Left lung (tissue), 4 donors: ENCODE measurements at regions not wholly inside any gene's neighbourhood (a gene's known extent, or its start where the extent isn't known, plus 50 kb on each side); places are given as distances from the start of the nearest gene placed in this dataset.

ENCODE experiments used
- ATAC-seq: fragments of 200-7000 bp; cut with Tn5 transposase; one replicate; pipeline ENCODE4 v1.9.1; 2020; ENCODE audit warnings: moderate library complexity
- DNase-seq, 4 donors: peaks; one replicate each; pipeline ENCODE4 v3.0.0-alpha.2; 2013 to 2020
- H3K27ac ChIP-seq, 2 donors: fragments of 200-600 bp; sonication (generic) in 1 of 2; one replicate each; pipeline versions ENCODE4 v1.5.0 to v1.8.0; 2020 to 2021
- H3K27me3 ChIP-seq, 2 donors: fragments of 200-600 bp; sonication (generic) in 1 of 2; one replicate each; pipeline versions ENCODE4 v1.5.0 to v1.8.0; 2020 to 2021
- H3K36me3 ChIP-seq, 2 donors: fragments of 200-600 bp; sonication (generic) in 1 of 2; one replicate each; pipeline versions ENCODE4 v1.5.0 to v1.8.0; 2020 to 2021
- H3K4me1 ChIP-seq, 2 donors: fragments of 200-600 bp; one replicate each; pipeline ENCODE4 v1.8.0; 2021
- H3K4me3 ChIP-seq, 2 donors: fragments of 200-600 bp; sonication (generic) in 1 of 2; one replicate each; pipeline versions ENCODE4 v1.5.0 to v1.8.0; 2020 to 2021; ENCODE audit warnings: mild to moderate bottlenecking in 1 of 2
- H3K9me3 ChIP-seq, 2 donors: fragments of 200-600 bp; sonication (generic) in 1 of 2; one replicate each; pipeline versions ENCODE4 v1.5.0 to v1.8.0; 2020 to 2021
- intact Hi-C, 2 donors: fragments of 100-400 bp; cut with DNase I; formaldehyde crosslinking; loops; one replicate each; pipeline versions ENCODE4 v1.11.2 to v1.14.2; 2022
- TF ChIP-seq, protein P1 (sequence below), 2 donors: fragments of 200-600 bp; sonication (generic) in 1 of 2; IDR thresholded peaks; one replicate each; pipeline versions ENCODE4 v1.5.0 to v1.8.0; 2021; ENCODE audit warnings: antibody characterized with exemption in 2 of 2
- donor health status: DM: no; HTN: yes; CAD: no.
- donor health status: DM: no; HTN: no; CAD: no.

DNA sequence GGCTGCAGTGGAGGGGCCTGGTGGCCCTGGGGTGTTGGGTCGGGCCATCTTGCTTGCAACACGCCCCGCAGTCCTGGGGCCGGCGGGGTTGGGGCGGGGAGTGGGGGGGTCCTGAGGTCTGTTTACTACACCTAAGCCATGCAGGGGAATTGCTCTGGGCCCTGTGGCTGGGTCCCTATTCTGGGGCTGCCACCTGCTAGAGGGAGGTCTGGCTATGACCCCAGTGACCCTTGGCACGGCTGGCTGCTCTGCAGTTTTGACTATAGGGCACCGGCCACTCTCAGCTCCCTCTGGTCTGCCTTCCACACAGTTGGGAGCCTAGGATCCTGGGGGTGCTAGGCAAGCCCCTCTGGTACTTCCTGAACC, 170.6 kb upstream of the GLI2 start:
- no peaks in the 10 kb centered on the region for H3K36me3 ChIP-seq
- H3K4me1 ChIP-seq = no peaks in the 10 kb centered on the region
- H3K4me3 ChIP-seq = no peak overlapping the region
- peaks cover 0 to 3% of the 10 kb centered on the region in 2 donors for H3K27me3 ChIP-seq
- DNase-seq = no peak
- H3K9me3 ChIP-seq = no peaks in the 10 kb centered on the region
- no peak for ATAC-seq
- TF ChIP-seq, protein P1, sequence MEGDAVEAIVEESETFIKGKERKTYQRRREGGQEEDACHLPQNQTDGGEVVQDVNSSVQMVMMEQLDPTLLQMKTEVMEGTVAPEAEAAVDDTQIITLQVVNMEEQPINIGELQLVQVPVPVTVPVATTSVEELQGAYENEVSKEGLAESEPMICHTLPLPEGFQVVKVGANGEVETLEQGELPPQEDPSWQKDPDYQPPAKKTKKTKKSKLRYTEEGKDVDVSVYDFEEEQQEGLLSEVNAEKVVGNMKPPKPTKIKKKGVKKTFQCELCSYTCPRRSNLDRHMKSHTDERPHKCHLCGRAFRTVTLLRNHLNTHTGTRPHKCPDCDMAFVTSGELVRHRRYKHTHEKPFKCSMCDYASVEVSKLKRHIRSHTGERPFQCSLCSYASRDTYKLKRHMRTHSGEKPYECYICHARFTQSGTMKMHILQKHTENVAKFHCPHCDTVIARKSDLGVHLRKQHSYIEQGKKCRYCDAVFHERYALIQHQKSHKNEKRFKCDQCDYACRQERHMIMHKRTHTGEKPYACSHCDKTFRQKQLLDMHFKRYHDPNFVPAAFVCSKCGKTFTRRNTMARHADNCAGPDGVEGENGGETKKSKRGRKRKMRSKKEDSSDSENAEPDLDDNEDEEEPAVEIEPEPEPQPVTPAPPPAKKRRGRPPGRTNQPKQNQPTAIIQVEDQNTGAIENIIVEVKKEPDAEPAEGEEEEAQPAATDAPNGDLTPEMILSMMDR (IDR thresholded peaks at IDR 0.05) = no peak
- H3K27ac ChIP-seq = no peak overlapping the region
- intact Hi-C loops = no loop called here

DNA sequence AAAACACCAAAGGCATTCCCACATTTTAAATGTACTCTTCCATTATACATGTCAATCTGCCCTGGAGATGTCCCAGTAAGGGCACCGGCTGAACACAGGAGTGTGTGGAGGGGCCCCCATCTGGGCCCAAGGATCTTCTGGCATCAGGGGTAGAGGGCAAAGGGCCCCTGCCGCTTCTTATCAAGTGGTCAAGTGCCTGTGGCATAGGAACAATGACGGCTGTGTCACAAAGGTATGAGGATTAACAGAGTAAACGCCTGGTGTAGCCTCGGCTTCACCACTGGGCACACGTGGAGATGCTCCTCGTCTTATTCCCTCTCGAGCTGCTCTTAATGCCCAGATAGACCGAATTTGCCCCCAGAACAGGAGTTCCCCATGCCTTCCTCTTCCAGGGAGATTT, 169.7 kb upstream of the GLI2 start:
- intact Hi-C loops = no loop called here
- Histone ChIP-seq H3K4me1 (no peaks in the 10 kb centered on the region), H3K9me3 (no peaks in the 10 kb centered on the region), H3K36me3 (no peaks in the 10 kb centered on the region), H3K27ac (no peak overlapping the region), H3K4me3 (no peak overlapping the region), H3K27me3 (peaks cover 0 to 3% of the 10 kb centered on the region in 2 donors)
- ATAC-seq (no peak), DNase-seq (no peak)
- TF ChIP-seq, protein P1 (IDR thresholded peaks at IDR 0.05) = no peak

DNA sequence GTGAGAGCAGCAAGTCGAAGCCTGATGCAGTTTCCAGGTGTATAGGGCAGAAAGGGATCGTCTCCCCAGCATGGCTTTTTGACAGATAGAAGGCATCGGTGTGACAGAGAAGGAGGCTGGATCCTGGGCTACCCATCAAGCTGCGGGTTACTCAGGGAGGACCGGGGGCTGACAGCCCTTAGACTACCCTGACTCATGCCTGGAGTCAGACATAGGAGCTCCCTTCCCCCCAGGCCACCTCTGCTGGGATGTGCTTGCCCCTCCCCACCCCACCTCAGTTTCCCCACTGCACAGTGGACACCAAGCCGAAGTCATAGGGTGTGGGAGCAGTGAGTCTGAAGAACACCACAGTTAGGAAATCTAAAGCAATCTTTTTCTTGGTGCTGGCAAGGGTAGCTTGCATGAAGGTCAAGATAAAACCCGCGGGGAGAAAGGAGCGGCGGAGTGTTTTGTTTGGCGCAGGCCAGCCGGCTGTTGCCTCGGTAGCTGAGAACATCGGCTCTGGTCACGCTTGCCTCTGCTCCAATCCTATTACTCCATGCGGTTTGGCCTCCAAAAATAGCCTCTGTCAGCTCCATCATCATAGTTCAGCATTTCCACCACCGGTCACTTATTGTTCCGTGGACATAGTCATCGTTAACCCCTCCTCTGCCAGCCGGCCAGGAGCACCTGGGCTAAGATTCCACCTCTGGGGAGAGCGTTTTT, 169.2 kb upstream of the GLI2 start:
- ATAC-seq (peak; percentile 49), DNase-seq (no peak)
- no peaks in the 10 kb centered on the region for H3K36me3 ChIP-seq
- no peaks in the 10 kb centered on the region for H3K4me1 ChIP-seq
- no peak overlapping the region for H3K27ac ChIP-seq
- TF ChIP-seq, protein P1 (IDR thresholded peaks at IDR 0.05) = no peak
- peaks cover 0 to 3% of the 10 kb centered on the region in 2 donors for H3K27me3 ChIP-seq
- intact Hi-C loops = no loop called here
- H3K9me3 ChIP-seq = no peaks in the 10 kb centered on the region
- no peak overlapping the region for H3K4me3 ChIP-seq

DNA sequence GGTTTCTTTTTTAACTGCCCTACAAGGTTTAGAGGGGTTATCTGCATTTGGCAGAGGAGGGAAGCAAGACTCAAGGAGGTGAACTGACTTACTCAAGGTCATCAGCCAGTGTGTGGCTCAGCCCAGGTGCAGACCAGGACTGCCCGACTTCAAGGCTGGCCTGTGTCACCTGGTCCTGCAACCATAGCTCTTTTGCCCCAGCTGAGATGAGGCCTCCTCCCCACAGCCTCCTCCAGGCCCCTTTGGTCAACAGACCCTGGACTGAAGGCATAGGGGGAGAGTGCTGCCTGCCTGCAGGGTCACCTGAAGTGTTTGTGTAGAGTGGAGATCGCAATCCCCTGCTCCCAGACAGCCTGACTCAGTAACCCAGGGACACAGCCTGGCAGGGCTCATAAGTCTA, 168.5 kb upstream of the GLI2 start:
- Histone ChIP-seq H3K36me3 (no peaks in the 10 kb centered on the region), H3K27ac (no peak overlapping the region), H3K9me3 (no peaks in the 10 kb centered on the region), H3K4me3 (no peak overlapping the region), H3K27me3 (peaks cover 0 to 3% of the 10 kb centered on the region in 2 donors), H3K4me1 (no peaks in the 10 kb centered on the region)
- ATAC-seq (no peak), DNase-seq (no peak)
- TF ChIP-seq, protein P1 (IDR thresholded peaks at IDR 0.05) = no peak
- intact Hi-C loops = no loop called here

DNA sequence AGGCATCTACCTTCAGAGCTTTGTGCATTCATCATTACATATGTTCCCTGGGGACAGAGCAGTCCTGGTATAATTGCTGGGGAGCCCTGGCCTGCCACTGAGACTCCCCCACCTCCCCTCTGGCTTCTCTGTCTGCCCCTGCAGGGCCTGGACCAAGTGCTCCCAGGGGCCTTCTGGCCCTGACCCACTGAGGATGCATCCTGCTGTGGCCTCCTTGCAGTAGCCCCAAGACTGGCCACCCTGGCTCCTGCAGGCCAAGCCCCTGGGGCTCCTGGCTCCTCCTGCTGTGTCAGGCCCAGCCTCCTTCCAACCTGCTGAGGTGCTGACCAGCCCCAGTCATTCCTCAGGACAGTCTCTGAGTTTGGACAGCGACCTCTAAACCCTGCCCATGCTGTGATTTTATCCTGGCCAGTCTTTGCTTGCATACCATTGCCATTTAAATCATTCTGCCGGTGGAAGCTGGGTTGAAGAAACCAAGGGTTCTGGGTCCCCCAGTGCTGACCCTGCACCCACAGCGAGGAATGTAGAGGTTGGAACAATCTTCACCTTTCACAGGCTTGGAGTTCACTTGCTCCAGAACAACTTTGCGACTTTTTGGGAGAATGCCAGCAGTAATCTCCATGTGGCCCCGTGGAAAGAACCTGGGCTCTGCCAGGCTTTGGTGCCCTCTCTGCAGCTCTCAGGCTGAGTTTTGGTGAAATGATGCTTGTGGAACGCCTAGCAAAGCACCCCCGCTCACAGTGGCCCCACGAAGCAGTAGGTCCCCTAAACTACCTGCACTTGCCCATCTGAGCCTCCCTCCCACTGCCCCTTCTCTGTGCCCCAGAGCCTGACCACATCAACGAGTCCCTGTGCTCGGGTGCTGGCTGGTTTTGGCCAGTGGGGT, 167.3 kb upstream of the GLI2 start:
- peaks cover 0 to 3% of the 10 kb centered on the region in 2 donors for H3K27me3 ChIP-seq
- intact Hi-C loops = no loop called here
- no peak for ATAC-seq
- no peaks in the 10 kb centered on the region for H3K4me1 ChIP-seq
- no peak overlapping the region for H3K27ac ChIP-seq
- peak in 1 of 4 donors; percentile 26 for DNase-seq
- TF ChIP-seq, protein P1 (IDR thresholded peaks at IDR 0.05) = no peak
- H3K36me3 ChIP-seq = no peaks in the 10 kb centered on the region
- no peak overlapping the region for H3K4me3 ChIP-seq
- no peaks in the 10 kb centered on the region for H3K9me3 ChIP-seq
